NT2/D1 (cell line): ENCODE measurements at regions not wholly inside any gene's neighbourhood (a gene's known extent, or its start where the extent isn't known, plus 50 kb on each side); places are given as distances from the start of the nearest gene placed in this dataset.

Experiments used
- DNase-seq: peaks from one replicate; pipeline ENCODE4 v3.0.0-alpha.2; 2011; ENCODE audit warnings: low read depth, low spot score
- H3K27me3 ChIP-seq: 2 replicates; pipeline ENCODE4 v1.6.0; 2011; ENCODE audit warnings: mild to moderate bottlenecking; ENCODE audit not compliant: insufficient read length, insufficient read depth
- H3K36me3 ChIP-seq: 2 replicates; pipeline ENCODE4 v1.6.1; 2011; ENCODE audit warnings: mild to moderate bottlenecking, low read length, mixed read lengths; ENCODE audit not compliant: insufficient read depth, insufficient read length
- H3K4me1 ChIP-seq: 2 replicates; pipeline ENCODE4 v1.5.1; 2011; ENCODE audit not compliant: insufficient read depth, insufficient read length
- H3K4me3 ChIP-seq: 2 replicates; pipeline ENCODE4 v1.5.1; 2011; ENCODE audit warnings: low read depth; ENCODE audit not compliant: insufficient read length
- H3K9ac ChIP-seq: 2 replicates; pipeline ENCODE4 v1.6.0; 2011; ENCODE audit warnings: low read depth; ENCODE audit not compliant: insufficient read length
- H3K9me3 ChIP-seq: 2 replicates; pipeline ENCODE4 v1.5.1; 2011; ENCODE audit warnings: mild to moderate bottlenecking, low read length; ENCODE audit not compliant: insufficient read depth
- SUZ12 ChIP-seq: IDR thresholded peaks from 2 replicates; pipeline ENCODE4 v1.6.1; 2011; ENCODE audit not compliant: insufficient read length, insufficient read depth; ENCODE audit errors: extremely low read depth
- YY1 ChIP-seq: IDR thresholded peaks from 2 replicates; pipeline ENCODE4 v1.6.1; 2011; ENCODE audit not compliant: insufficient read length, insufficient read depth
- ZNF274 ChIP-seq: IDR thresholded peaks from 2 replicates; pipeline ENCODE4 v1.6.1; 2011; ENCODE audit warnings: mild to moderate bottlenecking, low read depth, low read length

DNA sequence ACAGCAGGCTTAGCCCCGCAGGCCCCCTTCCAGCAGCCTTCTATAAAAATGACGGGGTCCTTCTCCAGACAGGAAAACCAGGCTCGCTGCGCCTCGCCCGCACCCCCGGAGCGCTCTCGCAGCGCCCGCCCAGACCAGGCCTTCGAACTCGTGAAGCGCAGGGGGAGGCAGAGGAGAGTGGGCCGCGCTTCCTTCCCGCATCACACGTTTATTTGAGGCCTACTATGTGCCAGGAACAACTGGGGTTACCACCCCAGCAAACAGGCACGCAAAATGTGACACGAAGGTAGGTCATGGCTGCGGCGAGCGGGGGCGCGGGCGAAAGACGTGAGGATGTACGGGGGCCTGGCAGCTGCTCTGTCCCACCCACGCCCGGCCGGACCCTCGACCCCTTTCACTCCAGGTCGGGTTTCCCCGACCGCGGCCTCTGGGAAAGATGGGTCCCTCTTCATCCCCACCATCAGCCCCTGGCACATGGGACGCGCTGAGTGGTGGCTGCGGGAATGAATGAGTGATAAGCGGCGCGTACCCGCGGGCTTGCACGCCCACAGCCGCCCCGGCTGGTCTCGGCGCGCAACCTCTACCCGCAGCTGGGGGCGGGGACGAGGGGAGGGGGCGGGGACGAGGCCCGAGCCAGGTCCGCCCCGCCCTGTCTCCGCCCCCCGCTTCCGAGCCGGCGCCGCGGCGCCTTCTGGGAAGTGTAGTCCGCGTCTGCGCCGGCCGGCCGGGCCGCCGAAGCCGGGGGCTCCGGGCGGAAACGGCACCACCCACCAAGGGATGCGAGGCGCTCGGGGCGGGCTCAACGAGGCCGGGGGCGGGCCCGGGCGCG, 59.1 kb downstream of the ZNF467 start:
- Histone ChIP-seq H3K9me3 (peaks cover 19% of the 10 kb centered on the region), H3K36me3 (peaks cover 3% of the 10 kb centered on the region), H3K27me3 (peaks cover 14% of the 10 kb centered on the region), H3K9ac (peak overlapping the region; percentile 61), H3K4me1 (peaks cover 17% of the 10 kb centered on the region), H3K4me3 (peak overlapping the region; percentile 47)
- peak; percentile 86 for DNase-seq
- no peak for TF ChIP-seq YY1
- no peak for TF ChIP-seq ZNF274

DNA sequence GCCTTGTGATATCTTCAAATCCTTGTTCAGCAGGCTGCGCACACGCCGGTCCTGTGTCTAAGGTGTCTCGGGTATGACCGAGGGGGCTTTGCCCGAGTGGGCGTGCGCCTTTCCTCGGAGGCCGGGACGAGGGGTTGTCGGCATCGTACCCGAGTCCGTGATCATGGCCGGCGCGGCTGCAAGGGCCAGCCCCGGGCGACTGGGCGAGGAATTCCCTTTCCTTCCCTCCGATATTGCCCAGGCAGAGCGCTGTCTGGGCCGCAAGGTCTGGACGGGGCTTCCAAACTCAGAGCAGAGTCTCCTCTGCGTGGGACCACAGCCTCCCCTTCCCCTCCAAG, 59.7 kb downstream of the ZNF467 start:
- Histone ChIP-seq H3K36me3 (peaks cover 3% of the 10 kb centered on the region), H3K9ac (peak overlapping the region; percentile 61), H3K4me1 (peaks cover 14% of the 10 kb centered on the region), H3K9me3 (peaks cover 19% of the 10 kb centered on the region), H3K27me3 (peaks cover 14% of the 10 kb centered on the region), H3K4me3 (no peak overlapping the region)
- DNase-seq, result no peak
- no peak for TF ChIP-seq SUZ12
- no peak for TF ChIP-seq YY1
- no peak for TF ChIP-seq ZNF274

DNA sequence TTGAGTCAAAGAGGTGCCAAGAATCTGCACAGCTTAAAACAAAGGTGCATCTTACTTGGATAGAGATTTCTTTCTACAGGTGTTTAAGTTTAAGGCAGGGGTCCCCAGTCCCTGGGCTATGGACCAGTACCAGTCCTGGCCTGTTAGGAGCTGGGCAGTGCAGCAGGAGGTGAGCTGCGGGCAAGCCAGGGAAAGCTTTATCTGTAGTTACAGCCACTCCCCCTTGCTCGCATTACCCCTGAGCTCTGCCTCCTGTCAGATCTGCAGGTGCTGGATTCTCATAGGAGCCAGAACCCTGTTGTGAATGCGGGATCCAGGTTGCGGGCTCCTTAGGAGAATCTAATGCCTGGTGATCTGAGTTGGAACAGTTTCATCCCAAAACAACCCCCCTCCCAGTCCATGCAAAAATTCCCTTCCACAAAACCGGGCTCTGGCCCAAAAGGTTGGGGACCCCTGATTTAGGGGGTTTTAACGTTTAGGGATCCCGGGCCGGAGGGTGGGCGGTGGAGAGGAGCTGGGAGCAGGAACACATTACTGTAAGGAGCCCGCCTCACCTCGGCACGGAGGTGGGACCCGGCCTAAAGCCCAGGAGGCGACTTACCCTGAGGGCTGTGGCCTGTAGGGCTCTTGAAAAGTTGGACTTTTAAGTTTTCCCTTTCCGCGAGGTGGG, 60.2 kb downstream of the ZNF467 start:
- H3K4me3 ChIP-seq, result no peak overlapping the region
- H3K9me3 ChIP-seq, result peaks cover 19% of the 10 kb centered on the region
- H3K27me3 ChIP-seq, result peaks cover 14% of the 10 kb centered on the region
- no peak overlapping the region for H3K9ac ChIP-seq
- TF ChIP-seq YY1 (no peak), SUZ12 (no peak), ZNF274 (no peak)
- peaks cover 3% of the 10 kb centered on the region for H3K36me3 ChIP-seq
- no peak for DNase-seq
- H3K4me1 ChIP-seq, result peaks cover 14% of the 10 kb centered on the region

DNA sequence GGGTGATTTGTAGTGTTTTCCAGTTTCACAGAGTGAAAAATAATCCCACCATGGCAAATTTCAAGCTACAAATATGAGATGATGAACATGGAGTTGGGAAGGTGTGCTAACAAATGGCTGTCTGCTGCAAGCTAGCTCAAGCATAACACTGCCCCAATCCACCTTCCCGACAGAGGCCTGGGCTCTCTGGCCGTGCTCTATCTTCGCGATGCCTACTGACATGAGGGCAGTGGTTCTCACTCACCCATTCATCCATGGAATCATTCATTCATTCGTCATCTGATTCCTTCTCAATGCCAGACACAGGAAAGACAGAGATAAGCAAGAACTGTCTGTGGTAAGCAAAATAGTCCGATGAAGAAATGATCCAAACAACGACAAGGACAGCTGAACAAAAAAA, 65.4 kb downstream of the ZNF467 start:
- Histone ChIP-seq H3K4me1 (no peaks in the 10 kb centered on the region), H3K9me3 (peaks cover 19% of the 10 kb centered on the region), H3K27me3 (no peaks in the 10 kb centered on the region), H3K4me3 (no peak overlapping the region), H3K36me3 (no peaks in the 10 kb centered on the region), H3K9ac (no peak overlapping the region)
- TF ChIP-seq SUZ12 (no peak), YY1 (no peak), ZNF274 (no peak)
- no peak for DNase-seq

DNA sequence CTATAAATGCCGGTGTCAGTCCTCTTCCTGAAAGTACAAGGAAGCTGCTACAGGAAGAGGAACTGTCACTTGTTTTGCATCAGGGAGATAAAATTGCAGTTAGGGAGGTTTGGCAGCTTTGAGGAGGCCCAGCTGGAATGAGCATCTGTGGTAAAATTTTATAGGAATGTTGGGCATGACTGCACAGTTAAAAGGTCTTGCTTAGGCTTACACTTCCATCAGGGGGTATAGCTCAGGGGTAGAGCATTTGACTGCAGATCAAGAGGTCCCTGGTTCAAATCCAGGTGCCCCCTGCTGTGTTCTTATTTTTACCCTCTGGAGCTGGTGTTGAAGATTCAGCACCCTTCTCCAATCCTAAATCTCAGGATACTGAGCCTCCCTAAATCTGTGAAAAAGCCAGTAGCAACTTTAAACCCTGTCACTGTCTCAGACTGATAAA, 65.9 kb downstream of the ZNF467 start:
- DNase-seq, result no peak
- no peaks in the 10 kb centered on the region for H3K36me3 ChIP-seq
- H3K9ac ChIP-seq, result no peak overlapping the region
- H3K4me3 ChIP-seq, result no peak overlapping the region
- no peak for TF ChIP-seq YY1
- no peaks in the 10 kb centered on the region for H3K27me3 ChIP-seq
- H3K4me1 ChIP-seq, result no peaks in the 10 kb centered on the region
- peaks cover 19% of the 10 kb centered on the region for H3K9me3 ChIP-seq

DNA sequence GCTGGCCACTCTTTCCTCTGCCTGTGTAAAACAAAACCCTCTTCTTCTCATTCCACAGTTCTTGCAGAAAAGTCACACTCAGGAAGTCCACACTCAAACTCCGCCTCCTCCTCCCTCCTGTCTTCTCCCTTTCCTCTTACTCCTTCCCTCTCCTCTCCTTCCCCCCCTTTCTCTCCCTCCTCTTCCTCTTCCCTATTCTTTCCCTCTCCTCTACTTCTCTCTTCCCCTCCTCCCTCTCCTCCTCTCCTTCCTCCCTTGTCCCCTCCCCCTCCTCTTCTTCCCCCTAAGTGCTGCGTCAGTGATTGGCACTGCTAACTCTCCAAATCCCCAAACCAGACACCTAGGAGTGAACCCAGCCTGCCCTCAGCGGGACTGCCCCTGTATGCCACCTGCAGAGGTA, 67.0 kb downstream of the ZNF467 start:
- Histone ChIP-seq H3K36me3 (no peaks in the 10 kb centered on the region), H3K9me3 (peaks cover 14% of the 10 kb centered on the region), H3K4me3 (no peak overlapping the region), H3K4me1 (no peaks in the 10 kb centered on the region), H3K27me3 (no peaks in the 10 kb centered on the region), H3K9ac (no peak overlapping the region)
- no peak for DNase-seq
- TF ChIP-seq YY1, result no peak
- TF ChIP-seq ZNF274, result no peak
- no peak for TF ChIP-seq SUZ12

DNA sequence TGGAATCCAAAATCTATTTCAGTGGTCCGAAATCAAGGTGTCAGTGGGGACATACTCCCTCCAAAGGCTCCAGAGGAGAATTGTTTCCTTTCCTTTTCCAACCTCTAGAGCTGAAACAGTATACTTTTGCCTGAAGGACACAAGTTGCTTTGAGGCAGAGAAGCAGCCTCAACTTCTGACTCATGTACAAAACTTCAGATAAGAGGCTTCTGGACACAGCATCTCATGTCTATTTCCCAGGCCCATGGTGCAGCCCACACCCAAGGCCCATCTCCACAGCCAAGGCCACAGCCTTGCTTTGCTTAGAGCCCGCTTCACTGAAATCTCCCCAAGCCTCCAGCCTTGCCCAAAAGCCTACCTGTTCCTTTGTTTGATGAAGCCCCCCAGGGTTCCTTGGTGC, 68.9 kb downstream of the ZNF467 start:
- no peaks in the 10 kb centered on the region for H3K27me3 ChIP-seq
- H3K36me3 ChIP-seq, result no peaks in the 10 kb centered on the region
- no peak for TF ChIP-seq SUZ12
- TF ChIP-seq ZNF274, result no peak
- TF ChIP-seq YY1, result no peak
- no peak overlapping the region for H3K9ac ChIP-seq
- DNase-seq, result no peak
- no peaks in the 10 kb centered on the region for H3K4me1 ChIP-seq
- H3K9me3 ChIP-seq, result peaks cover 11% of the 10 kb centered on the region; the same call in 1 of the 2 replicates
- H3K4me3 ChIP-seq, result no peak overlapping the region
